Gastrocnemius medialis (tissue), 4 donors: ENCODE measurements at regions not wholly inside any gene's neighbourhood (a gene's known extent, or its start where the extent isn't known, plus 50 kb on each side); places are given as distances from the start of the nearest gene placed in this dataset.

Experiments used
- ATAC-seq, 2 donors: fragments of 150-250 bp; one replicate each; pipeline ENCODE4 v1.9.1; 2016
- DNase-seq, 2 donors: peaks; one replicate each; pipeline ENCODE4 v3.0.0-alpha.2; 2019
- H3K27ac ChIP-seq, 4 donors: fragments of 200-600 bp; sonication (generic); 1 replicate in 1 of 4; 2 replicates in 3 of 4; pipeline ENCODE4 v1.5.1; 2016 to 2018; ENCODE audit warnings: mild to moderate bottlenecking in 2 of 4, moderate library complexity in 1 of 4
- H3K27me3 ChIP-seq, 3 donors: fragments of 200-600 bp; sonication (generic) in 2 of 3; 1 replicate in 1 of 3; 2 replicates in 2 of 3; pipeline versions ENCODE4 v1.5.1 to v1.6.0; 2016 to 2019; ENCODE audit warnings: mild to moderate bottlenecking in 1 of 3, moderate library complexity in 1 of 3
- H3K36me3 ChIP-seq, 2 donors: fragments of 200-600 bp; sonication (generic) in 1 of 2; one replicate each; pipeline ENCODE4 v1.5.1; 2017 to 2018
- H3K4me1 ChIP-seq, 2 donors: fragments of 200-600 bp; sonication (generic) in 1 of 2; one replicate each; pipeline ENCODE4 v1.5.1; 2016 to 2017; ENCODE audit warnings: mild to moderate bottlenecking in 2 of 2
- H3K4me3 ChIP-seq, 4 donors: fragments of 200-600 bp; sonication (generic) in 3 of 4; 1 replicate in 1 of 4; 2 replicates in 3 of 4; pipeline ENCODE4 v1.5.1; 2016 to 2019; ENCODE audit warnings: mild to moderate bottlenecking in 2 of 4
- H3K9me3 ChIP-seq, 3 donors: fragments of 200-600 bp; sonication (generic) in 2 of 3; 1 replicate in 1 of 3; 2 replicates in 2 of 3; pipeline ENCODE4 v1.5.1; 2016 to 2019
- CTCF ChIP-seq, 5 experiments: fragments of 450-650 bp in 3 of 5; fragments of 200-600 bp in 2 of 5; sonication (generic) in 2 of 5; IDR thresholded peaks in 4 of 5; conservative IDR thresholded peaks in 1 of 5; 1 replicate in 4 of 5; 2 replicates in 1 of 5; pipeline ENCODE4 v1.5.1; 2016 to 2019; ENCODE audit warnings: antibody characterized with exemption in 5 of 5, mild to moderate bottlenecking in 3 of 5, moderate library complexity in 3 of 5
- POLR2A ChIP-seq, 2 donors: fragments of 450-650 bp; IDR thresholded peaks; one replicate each; pipeline ENCODE4 v1.6.1; 2017; ENCODE audit warnings: antibody characterized with exemption in 2 of 2, mild to moderate bottlenecking in 2 of 2, moderate library complexity in 2 of 2
- in situ Hi-C, 4 donors: fragments of 200-750 bp; cut with MboI; loops; one replicate each; pipeline versions ENCODE4 v1.15.0 to v1.8.0; 2017; ENCODE audit warnings: low sequenced_read_pairs in 4 of 4
- intact Hi-C: fragments of 100-400 bp; cut with DNase I; formaldehyde crosslinking; loops from one replicate; pipeline ENCODE4 v1.15.1; 2023; ENCODE audit warnings: low total_unique reads

- H3K27ac ChIP-seq = no peak overlapping the region
- H3K9me3 ChIP-seq = no peaks in the 10 kb centered on the region
- no peak overlapping the region for H3K4me3 ChIP-seq
- DNase-seq = no peak
- no peaks in the 10 kb centered on the region for H3K4me1 ChIP-seq
- no peaks in the 10 kb centered on the region for H3K36me3 ChIP-seq
- intact Hi-C loops = no loop called here
- TF ChIP-seq CTCF (IDR thresholded peaks at IDR 0.05 in 4 of 5, conservative IDR thresholded peaks at IDR 0.05 in 1 of 5) = no peak
- in situ Hi-C loops = no loop called here
- no peaks in the 10 kb centered on the region for H3K27me3 ChIP-seq
- no peak for ATAC-seq
Measured at GRCh38 chr10:47143072-47143471, 156.9 kb upstream of the GDF10 start.

- intact Hi-C loops (no loop called here), in situ Hi-C loops (no loop called here)
- Histone ChIP-seq H3K27me3 (no peaks in the 10 kb centered on the region), H3K9me3 (no peaks in the 10 kb centered on the region), H3K36me3 (no peaks in the 10 kb centered on the region), H3K4me3 (no peak overlapping the region), H3K27ac (no peak overlapping the region), H3K4me1 (no peaks in the 10 kb centered on the region)
- DNase-seq = no peak
- no peak for ATAC-seq
- TF ChIP-seq POLR2A (IDR thresholded peaks at IDR 0.05) (no peak), CTCF (IDR thresholded peaks at IDR 0.05 in 4 of 5, conservative IDR thresholded peaks at IDR 0.05 in 1 of 5) (no peak)
Measured at GRCh38 chr10:47143473-47143872, 156.5 kb upstream of the GDF10 start.

- Histone ChIP-seq H3K4me1 (no peaks in the 10 kb centered on the region), H3K36me3 (no peaks in the 10 kb centered on the region), H3K27me3 (no peaks in the 10 kb centered on the region), H3K4me3 (no peak overlapping the region), H3K9me3 (no peaks in the 10 kb centered on the region), H3K27ac (no peak overlapping the region)
- ATAC-seq (no peak), DNase-seq (no peak)
- in situ Hi-C loops = no loop called here
- intact Hi-C loops = no loop called here
- no peak for TF ChIP-seq POLR2A (IDR thresholded peaks at IDR 0.05)
- TF ChIP-seq CTCF (IDR thresholded peaks at IDR 0.05 in 4 of 5, conservative IDR thresholded peaks at IDR 0.05 in 1 of 5) = no peak
Measured at GRCh38 chr10:47144525-47144924, 155.5 kb upstream of the GDF10 start.

GRCh38 chr10:47145290-47145934 is 154.6 kb upstream of the GDF10 start:
- Histone ChIP-seq H3K36me3 (no peaks in the 10 kb centered on the region), H3K4me1 (no peaks in the 10 kb centered on the region), H3K27me3 (no peaks in the 10 kb centered on the region), H3K9me3 (no peaks in the 10 kb centered on the region), H3K4me3 (no peak overlapping the region), H3K27ac (no peak overlapping the region)
- DNase-seq (no peak), ATAC-seq (no peak)
- intact Hi-C loops (no loop called here), in situ Hi-C loops (no loop called here)
- TF ChIP-seq CTCF (IDR thresholded peaks at IDR 0.05 in 4 of 5, conservative IDR thresholded peaks at IDR 0.05 in 1 of 5) (no peak), POLR2A (IDR thresholded peaks at IDR 0.05) (no peak)

- H3K36me3 ChIP-seq = no peaks in the 10 kb centered on the region
- in situ Hi-C loops (no loop called here), intact Hi-C loops (no loop called here)
- no peak overlapping the region for H3K4me3 ChIP-seq
- H3K4me1 ChIP-seq = no peaks in the 10 kb centered on the region
- ATAC-seq = peak in 1 of 2 donors; percentile 27
- TF ChIP-seq CTCF (IDR thresholded peaks at IDR 0.05 in 4 of 5, conservative IDR thresholded peaks at IDR 0.05 in 1 of 5) (no peak), POLR2A (IDR thresholded peaks at IDR 0.05) (no peak)
- no peaks in the 10 kb centered on the region for H3K27me3 ChIP-seq
- no peak overlapping the region for H3K27ac ChIP-seq
- peak in 1 of 2 donors; percentile 32 for DNase-seq
- no peaks in the 10 kb centered on the region for H3K9me3 ChIP-seq
Measured at GRCh38 chr10:47146572-47146971, 153.4 kb upstream of the GDF10 start.
